ENCODE measurements at regions not wholly inside any gene's neighbourhood (a gene's known extent, or its start where the extent isn't known, plus 50 kb on each side); places are given as distances from the start of the nearest gene placed in this dataset.
A peak's percentile ranks its signal among the peaks of the same experiment; 100 is the strongest.

GRCh38 chr14:34208532-34208931, 253.5 kb downstream of the SPTSSA start:
- Mint-ChIP-seq H3K4me1 (peaks cover 28% of the 10 kb centered on the region), H3K27me3 (peaks cover 23% of the 10 kb centered on the region), H3K27ac (no peak overlapping the region), H3K9me3 (ENCODE audit: low read depth) (peaks cover 4% of the 10 kb centered on the region), H3K4me3 (no peak overlapping the region), H3K36me3 (ENCODE audit: low read depth) (no peaks in the 10 kb centered on the region)
- ChIA-PET CTCF (no interaction called here), POLR2A (no interaction called here)
- DNase-seq (no peak), ATAC-seq (no peak)
- intact Hi-C loops (cut with DNase I, micrococcal nuclease) = no loop called here

GRCh38 chr14:34205799-34206198, 254.9 kb upstream of the EGLN3 start:
- intact Hi-C loops (cut with DNase I, micrococcal nuclease) = no loop called here
- no peak overlapping the region for H3K27ac Mint-ChIP-seq

GRCh38 chr14:34204774-34205173, 253.9 kb upstream of the EGLN3 start:
- no peak overlapping the region for H3K4me3 Mint-ChIP-seq
- H3K9me3 Mint-ChIP-seq (ENCODE audit: low read depth) = peaks cover 4% of the 10 kb centered on the region
- no peak overlapping the region for H3K27ac Mint-ChIP-seq
- CTCF ChIA-PET = no interaction called here
- H3K27me3 Mint-ChIP-seq = peaks cover 7% of the 10 kb centered on the region
- H3K4me1 Mint-ChIP-seq = peaks cover 30% of the 10 kb centered on the region
- POLR2A ChIA-PET = no interaction called here
- intact Hi-C loops (cut with DNase I, micrococcal nuclease) = no loop called here
- DNase-seq (no peak), ATAC-seq (no peak)
- no peaks in the 10 kb centered on the region for H3K36me3 Mint-ChIP-seq (ENCODE audit: low read depth)

More at GRCh38 chr14:34205799-34206198, 254.9 kb upstream of the EGLN3 start:
- DNase-seq = no peak
- CTCF ChIA-PET = no interaction called here
- POLR2A ChIA-PET = no interaction called here
- Mint-ChIP-seq H3K27me3 (peaks cover 12% of the 10 kb centered on the region), H3K4me1 (peaks cover 29% of the 10 kb centered on the region), H3K4me3 (no peak overlapping the region), H3K9me3 (ENCODE audit: low read depth) (peaks cover 4% of the 10 kb centered on the region), H3K36me3 (ENCODE audit: low read depth) (no peaks in the 10 kb centered on the region)
- ATAC-seq = no peak

- Mint-ChIP-seq H3K27me3 (peaks cover 4% of the 10 kb centered on the region), H3K4me3 (no peak overlapping the region), H3K27ac (no peak overlapping the region), H3K4me1 (peaks cover 38% of the 10 kb centered on the region), H3K9me3 (ENCODE audit: low read depth) (peaks cover 4% of the 10 kb centered on the region), H3K36me3 (ENCODE audit: low read depth) (no peaks in the 10 kb centered on the region)
- ChIA-PET CTCF (no interaction called here), POLR2A (no interaction called here)
- intact Hi-C loops (cut with DNase I, micrococcal nuclease) = no loop called here
- DNase-seq = no peak
- no peak for ATAC-seq
These were observed 252.4 kb upstream of the EGLN3 start for GRCh38 chr14:34203251-34203722.

GRCh38 chr14:34201909-34202637, 251.2 kb upstream of the EGLN3 start:
- POLR2A ChIA-PET = no interaction called here
- H3K4me1 Mint-ChIP-seq = peaks cover 38% of the 10 kb centered on the region

GRCh38 chr14:34199585-34199984, 248.7 kb upstream of the EGLN3 start:
- H3K27ac Mint-ChIP-seq = no peak overlapping the region
- intact Hi-C loops (cut with DNase I, micrococcal nuclease) = loop anchor here (1.0 kb wide), 1 partner anchor 12 kb away; no protein-coding TSS in a partner anchor
- H3K9me3 Mint-ChIP-seq (ENCODE audit: low read depth) = no peaks in the 10 kb centered on the region
- peaks cover 10% of the 10 kb centered on the region for H3K27me3 Mint-ChIP-seq
- peaks cover 38% of the 10 kb centered on the region for H3K4me1 Mint-ChIP-seq
- POLR2A ChIA-PET = no interaction called here
- CTCF ChIA-PET = interaction anchor here (0.6 to 1.3 kb wide), 4 partner anchors 27 to 188 kb away, joined by 3 to 4 read pairs (median 4); no protein-coding TSS in a partner anchor
- ATAC-seq (peak; percentile 76), DNase-seq (peak; percentile 48)
- H3K4me3 Mint-ChIP-seq = no peak overlapping the region
- no peaks in the 10 kb centered on the region for H3K36me3 Mint-ChIP-seq (ENCODE audit: low read depth)

More at GRCh38 chr14:34201909-34202637, 251.2 kb upstream of the EGLN3 start:
- CTCF ChIA-PET = interaction anchor here (1.0 kb wide), 2 partner anchors 20 to 22 kb away, joined by 3 to 4 read pairs; no protein-coding TSS in a partner anchor
- intact Hi-C loops (cut with DNase I, micrococcal nuclease) = no loop called here
- Mint-ChIP-seq H3K4me3 (no peak overlapping the region), H3K27me3 (peaks cover 5% of the 10 kb centered on the region), H3K9me3 (ENCODE audit: low read depth) (peaks cover 4% of the 10 kb centered on the region), H3K27ac (no peak overlapping the region), H3K36me3 (ENCODE audit: low read depth) (no peaks in the 10 kb centered on the region)
- ATAC-seq (peak; percentile 27), DNase-seq (peak; percentile 15)

- intact Hi-C loops (cut with DNase I, micrococcal nuclease) = no loop called here
- no peak for DNase-seq
- peaks cover 25% of the 10 kb centered on the region for H3K4me1 Mint-ChIP-seq
- no peaks in the 10 kb centered on the region for H3K9me3 Mint-ChIP-seq (ENCODE audit: low read depth)
- no peak for ATAC-seq
- ChIA-PET POLR2A (no interaction called here), CTCF (interaction anchor here (0.6 to 0.7 kb wide), 2 partner anchors 15 to 125 kb away, joined by 3 to 4 read pairs; no protein-coding TSS in a partner anchor)
- H3K36me3 Mint-ChIP-seq (ENCODE audit: low read depth) = no peaks in the 10 kb centered on the region
- H3K27ac Mint-ChIP-seq = no peak overlapping the region
- peaks cover 10% of the 10 kb centered on the region for H3K27me3 Mint-ChIP-seq
- no peak overlapping the region for H3K4me3 Mint-ChIP-seq
These were observed 247.2 kb upstream of the EGLN3 start for GRCh38 chr14:34198096-34198495.

GRCh38 chr14:34195964-34196363, 245.1 kb upstream of the EGLN3 start:
- Mint-ChIP-seq H3K36me3 (ENCODE audit: low read depth) (no peaks in the 10 kb centered on the region), H3K27me3 (peaks cover 10% of the 10 kb centered on the region), H3K9me3 (ENCODE audit: low read depth) (no peaks in the 10 kb centered on the region), H3K27ac (no peak overlapping the region), H3K4me3 (no peak overlapping the region), H3K4me1 (peaks cover 8% of the 10 kb centered on the region)
- no peak for ATAC-seq
- POLR2A ChIA-PET = no interaction called here
- CTCF ChIA-PET = no interaction called here
- no peak for DNase-seq
- intact Hi-C loops (cut with DNase I, micrococcal nuclease) = no loop called here

GRCh38 chr14:34190717-34191116, 239.8 kb upstream of the EGLN3 start:
- no peaks in the 10 kb centered on the region for H3K36me3 Mint-ChIP-seq (ENCODE audit: low read depth)
- no peak overlapping the region for H3K27ac Mint-ChIP-seq
- no peaks in the 10 kb centered on the region for H3K27me3 Mint-ChIP-seq
- intact Hi-C loops (cut with DNase I, micrococcal nuclease) = no loop called here
- no peak overlapping the region for H3K4me3 Mint-ChIP-seq
- CTCF ChIA-PET = interaction anchor here (1.3 kb wide), 1 partner anchor 11 kb away, joined by 4 read pairs; no protein-coding TSS in a partner anchor
- no peaks in the 10 kb centered on the region for H3K9me3 Mint-ChIP-seq (ENCODE audit: low read depth)
- H3K4me1 Mint-ChIP-seq = no peaks in the 10 kb centered on the region
- no peak for DNase-seq
- POLR2A ChIA-PET = no interaction called here
- no peak for ATAC-seq

GRCh38 chr14:34189866-34190265, 239.0 kb upstream of the EGLN3 start:
- ATAC-seq = no peak
- Mint-ChIP-seq H3K9me3 (ENCODE audit: low read depth) (no peaks in the 10 kb centered on the region), H3K4me3 (no peak overlapping the region), H3K27ac (no peak overlapping the region), H3K4me1 (no peaks in the 10 kb centered on the region), H3K36me3 (ENCODE audit: low read depth) (no peaks in the 10 kb centered on the region), H3K27me3 (no peaks in the 10 kb centered on the region)
- no peak for DNase-seq
- POLR2A ChIA-PET = no interaction called here
- intact Hi-C loops (cut with DNase I, micrococcal nuclease) = no loop called here
- CTCF ChIA-PET = interaction anchor here (0.5 kb wide), 1 partner anchor 114 kb away, joined by 3 read pairs; no protein-coding TSS in a partner anchor

- Mint-ChIP-seq H3K9me3 (ENCODE audit: low read depth) (no peaks in the 10 kb centered on the region), H3K27ac (no peak overlapping the region), H3K4me3 (no peak overlapping the region), H3K27me3 (no peaks in the 10 kb centered on the region), H3K4me1 (no peaks in the 10 kb centered on the region), H3K36me3 (ENCODE audit: low read depth) (no peaks in the 10 kb centered on the region)
- intact Hi-C loops (cut with DNase I, micrococcal nuclease) = no loop called here
- DNase-seq = no peak
- ChIA-PET POLR2A (no interaction called here), CTCF (no interaction called here)
- ATAC-seq = no peak
These were observed 236.7 kb upstream of the EGLN3 start for GRCh38 chr14:34187519-34188044.

GRCh38 chr14:34187061-34187460, 236.2 kb upstream of the EGLN3 start:
- DNase-seq = no peak
- ChIA-PET POLR2A (no interaction called here), CTCF (no interaction called here)
- Mint-ChIP-seq H3K4me3 (no peak overlapping the region), H3K36me3 (ENCODE audit: low read depth) (no peaks in the 10 kb centered on the region), H3K9me3 (ENCODE audit: low read depth) (no peaks in the 10 kb centered on the region), H3K27me3 (no peaks in the 10 kb centered on the region), H3K4me1 (no peaks in the 10 kb centered on the region), H3K27ac (no peak overlapping the region)
- no peak for ATAC-seq
- intact Hi-C loops (cut with DNase I, micrococcal nuclease) = no loop called here

Measured in activated CD4-positive, alpha-beta T cell treated with anti-CD3 and anti-CD28 coated beads for 36 hours (primary cell).